IMR-90 (cell line): ENCODE measurements at regions not wholly inside any gene's neighbourhood (a gene's known extent, or its start where the extent isn't known, plus 50 kb on each side); places are given as distances from the start of the nearest gene placed in this dataset.

Source experiments
- ATAC-seq: fragments of 200-7000 bp; cut with Tn5 transposase; 2 replicates; pipeline ENCODE4 v1.9.1; 2020; ENCODE audit warnings: low read depth, mild to moderate bottlenecking, moderate library complexity
- BruUV-seq: library from RNA; stranded (reverse); fragments of 400-500 nt; replicated peaks from 2 replicates; lab custom pipeline; 2021; lab: Mats Ljungman, UMichigan
- CTCF ChIA-PET: fragments of 300-600 bp; formaldehyde crosslinking; extraction: SDS; loops from one replicate; lab custom pipeline; 2021; ENCODE audit warnings: antibody characterized with exemption; lab: Yijun Ruan, JAX
- POLR2A ChIA-PET: fragments of 300-600 bp; sonication (Branson Sonifier 250); formaldehyde crosslinking; loops from one replicate; lab custom pipeline; 2022; ENCODE audit warnings: antibody characterized with exemption; ENCODE audit not compliant: unreplicated experiment; lab: Charles Lee
- DNase-seq: peaks from one replicate; pipeline ENCODE4 v3.0.0; 2013
- H2AFZ ChIP-seq: replicated peaks from 2 replicates; pipeline ENCODE3; 2013; ENCODE audit warnings: low read length, mild to moderate bottlenecking; ENCODE audit not compliant: poor library complexity
- H2AK5ac ChIP-seq: 2 replicates; pipeline ENCODE4 v1.6.1; 2013; ENCODE audit warnings: low read depth, low read length, inconsistent platforms
- H2AK9ac ChIP-seq: replicated peaks from 2 replicates; pipeline ENCODE3; 2013; ENCODE audit warnings: mild to moderate bottlenecking, low read depth, low read length, moderate library complexity; ENCODE audit not compliant: poor library complexity
- H2BK120ac ChIP-seq: 2 replicates; pipeline ENCODE4 v1.6.1; 2013; ENCODE audit warnings: low read depth, low read length, inconsistent platforms
- H2BK15ac ChIP-seq: 3 replicates; pipeline ENCODE4 v1.6.1; 2013; ENCODE audit warnings: low read depth, low read length, inconsistent platforms
- H2BK20ac ChIP-seq: 2 replicates; pipeline ENCODE4 v1.6.1; 2013; ENCODE audit warnings: low read depth, mild to moderate bottlenecking, inconsistent platforms, low read length, moderate library complexity
- H2BK5ac ChIP-seq: 2 replicates; pipeline ENCODE4 v1.6.1; 2013; ENCODE audit warnings: mild to moderate bottlenecking, low read depth, low read length, inconsistent platforms; ENCODE audit not compliant: poor library complexity, severe bottlenecking
- H3K14ac ChIP-seq: replicated peaks from 2 replicates; pipeline ENCODE4 v1.6.1; 2013; ENCODE audit warnings: low read depth, low read length, inconsistent platforms
- H3K18ac ChIP-seq: 2 replicates; pipeline ENCODE4 v1.6.1; 2013; ENCODE audit warnings: low read depth, low read length, control low read depth
- H3K23ac ChIP-seq: 2 replicates; pipeline ENCODE4 v1.6.1; 2013; ENCODE audit warnings: low read depth, low read length, inconsistent platforms
- H3K27ac ChIP-seq: 2 replicates; pipeline ENCODE4 v1.5.1; 2013; ENCODE audit warnings: mild to moderate bottlenecking, control low read depth, low read length; ENCODE audit not compliant: insufficient read depth
- H3K27me3 ChIP-seq: 2 replicates; pipeline ENCODE4 v1.6.1; 2013; ENCODE audit warnings: low read length; ENCODE audit not compliant: control insufficient read depth, insufficient read depth
- H3K36me3 ChIP-seq: 2 replicates; pipeline ENCODE4 v1.6.1; 2013; ENCODE audit warnings: low read length, mixed read lengths; ENCODE audit not compliant: control insufficient read depth, insufficient read depth
- H3K4ac ChIP-seq: 2 replicates; pipeline ENCODE4 v1.6.1; 2013; ENCODE audit warnings: low read depth, low read length, inconsistent platforms
- H3K4me1 ChIP-seq: 2 replicates; pipeline ENCODE4 v1.6.1; 2013; ENCODE audit warnings: low read length, mixed read lengths; ENCODE audit not compliant: control insufficient read depth, insufficient read depth
- H3K4me2 ChIP-seq: 2 replicates; pipeline ENCODE4 v1.6.1; 2013; ENCODE audit warnings: low read depth, mild to moderate bottlenecking, control low read depth, low read length, moderate library complexity
- H3K4me3 ChIP-seq: 2 replicates; pipeline ENCODE4 v1.5.1; 2013; ENCODE audit warnings: low read depth, mild to moderate bottlenecking, control low read depth, low read length, moderate library complexity; ENCODE audit not compliant: insufficient read depth
- H3K56ac ChIP-seq: 2 replicates; pipeline ENCODE4 v1.6.1; 2013; ENCODE audit warnings: low read length, inconsistent platforms; ENCODE audit not compliant: insufficient read depth; ENCODE audit errors: extremely low read depth
- H3K79me1 ChIP-seq, 2 experiments: 2 replicates each; pipeline ENCODE4 v1.6.1; 2013; ENCODE audit warnings: low read length in 2 of 2, inconsistent platforms in 1 of 2, low read depth in 1 of 2
- H3K9ac ChIP-seq: 2 replicates; pipeline ENCODE4 v1.6.1; 2013; ENCODE audit warnings: low read depth, low read length, control low read depth
- H3K9me1 ChIP-seq: 2 replicates; pipeline ENCODE4 v1.6.1; 2013; ENCODE audit warnings: low read length, inconsistent platforms; ENCODE audit not compliant: insufficient read depth
- H3K9me3 ChIP-seq: 2 replicates; pipeline ENCODE4 v1.6.1; 2013; ENCODE audit warnings: low read length; ENCODE audit not compliant: control insufficient read depth, insufficient read depth
- H4K20me1 ChIP-seq: 2 replicates; pipeline ENCODE4 v1.6.1; 2013; ENCODE audit warnings: low read length, inconsistent platforms; ENCODE audit not compliant: insufficient read depth
- H4K5ac ChIP-seq: 2 replicates; pipeline ENCODE4 v1.6.1; 2013; ENCODE audit warnings: mild to moderate bottlenecking, low read depth, low read length, control low read depth
- H4K8ac ChIP-seq, 2 experiments: 2 replicates each; pipeline ENCODE4 v1.6.1; 2013; ENCODE audit warnings: low read depth in 2 of 2, low read length in 2 of 2, control low read depth in 1 of 2, inconsistent platforms in 1 of 2
- H4K91ac ChIP-seq: 2 replicates; pipeline ENCODE4 v1.6.1; 2013; ENCODE audit warnings: low read depth, low read length, inconsistent platforms; ENCODE audit not compliant: insufficient read depth
- NFE2L2 ChIP-seq: fragments of 150-350 bp; IDR thresholded peaks from 2 replicates; pipeline ENCODE4 v1.6.1; 2016; ENCODE audit warnings: low read depth, mild to moderate bottlenecking, low read length
- POLR2A ChIP-seq: IDR thresholded peaks from 2 replicates; pipeline ENCODE4 v1.6.1; 2012; ENCODE audit warnings: mild to moderate bottlenecking, low read depth, low read length
- WGBS, 2 experiments: methylation state at CpG; one replicate each; pipeline versions ENCODE4 v1.1.5 to v1.1.7; 2013; ENCODE audit warnings: missing lambda C conversion rate in 2 of 2; ENCODE audit not compliant: insufficient read length in 1 of 2; ENCODE audit errors: extremely low coverage in 2 of 2; 5-methylcytosine and 5-hydroxymethylcytosine counted together
- dilution Hi-C: fragments of 300-500 bp; cut with HindIII; formaldehyde crosslinking; loops from one replicate; pipeline ENCODE4 v1.14.3; 2018; ENCODE audit warnings: low sequenced_read_pairs; ENCODE audit not compliant: unreplicated experiment
- in situ Hi-C: fragments of 300-500 bp; cut with MboI; formaldehyde crosslinking; loops from 3 replicates; pipeline ENCODE4 v1.14.3; 2019; ENCODE audit warnings: low sequenced_read_pairs, inconsistent platforms, mixed read lengths
- intact Hi-C: fragments of 100-400 bp; cut with micrococcal nuclease; formaldehyde crosslinking; loops from 2 replicates; pipeline ENCODE4 v1.10.0; 2022
- TF ChIP-seq, protein P1 (sequence below): conservative IDR thresholded peaks from 2 replicates; pipeline ENCODE4 v1.5.1; 2012; ENCODE audit warnings: mild to moderate bottlenecking, low read depth, low read length, improper control_type of control experiment
- TF ChIP-seq, protein P2 (sequence below): fragments of 150-350 bp; IDR thresholded peaks from 2 replicates; pipeline ENCODE4 v1.6.1; 2016; ENCODE audit warnings: low read depth, mild to moderate bottlenecking, low read length, moderate library complexity, borderline replicate concordance

DNA sequence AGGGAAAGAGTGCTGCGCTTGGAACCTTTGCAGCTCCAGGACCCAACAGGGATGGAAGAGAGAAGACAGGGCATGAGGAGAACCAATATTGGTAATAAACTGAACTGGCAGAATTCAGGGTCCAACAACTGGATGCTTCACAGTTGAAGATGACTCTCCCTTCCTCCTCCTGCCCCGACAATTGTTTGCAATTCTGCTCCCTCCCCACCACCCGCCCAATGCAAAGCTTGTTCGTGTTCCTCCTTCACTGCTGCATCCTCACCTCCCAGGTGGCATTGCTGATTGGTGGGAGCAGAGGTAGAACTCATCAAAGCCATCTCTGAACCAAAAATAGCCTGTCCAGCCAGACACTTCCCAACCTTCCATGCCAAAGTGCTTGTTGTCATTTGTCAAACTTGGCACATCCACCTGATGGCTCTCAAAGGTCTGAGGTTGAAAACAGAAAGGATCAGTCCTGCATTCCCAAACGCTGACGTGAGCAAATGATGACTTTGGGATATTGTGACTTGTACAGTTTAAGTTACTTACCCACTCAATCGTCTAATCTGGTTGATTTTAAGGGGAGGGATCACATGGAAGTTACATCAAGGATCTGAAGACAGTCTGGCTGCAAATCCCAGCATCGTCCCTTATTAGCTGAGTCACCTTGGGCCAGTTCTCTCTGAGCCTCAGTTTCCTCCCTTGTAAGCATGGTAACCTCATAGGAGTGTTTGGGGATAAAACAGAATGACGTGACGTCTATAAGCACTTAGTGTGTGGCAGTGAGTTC lies 242.6 kb upstream of the CRY1 start:
- dilution Hi-C loops = no loop called here
- H2AK5ac ChIP-seq = no peak overlapping the region

More for the DNA sequence above, 242.6 kb upstream of the CRY1 start:
- Histone ChIP-seq H3K4me1 (no peaks in the 10 kb centered on the region), H2BK15ac (no peak overlapping the region), H3K14ac (no peak overlapping the region), H2AFZ (no peak overlapping the region), H4K20me1 (no peaks in the 10 kb centered on the region), H3K27me3 (no peaks in the 10 kb centered on the region; the same call in 1 of the 2 replicates), H3K4me3 (no peak overlapping the region), H3K18ac (no peak overlapping the region), H3K79me1 (no peaks in the 10 kb centered on the region; a peak in 1 of 4 replicates), H4K8ac (no peak overlapping the region), H3K23ac (no peak overlapping the region), H3K4ac (no peak overlapping the region), H4K5ac (no peak overlapping the region), H3K27ac (no peak overlapping the region), H4K91ac (no peak overlapping the region), H2BK5ac (no peak overlapping the region), H3K56ac (no peak overlapping the region), H2BK120ac (no peak overlapping the region), H2BK20ac (no peak overlapping the region), H3K4me2 (no peak overlapping the region), H3K9me1 (no peaks in the 10 kb centered on the region), H3K36me3 (no peaks in the 10 kb centered on the region), H2AK9ac (no peak overlapping the region), H3K9ac (no peak overlapping the region), H3K9me3 (no peaks in the 10 kb centered on the region)
- TF ChIP-seq NFE2L2 (no peak), POLR2A (no peak)
- TF ChIP-seq, protein P1, sequence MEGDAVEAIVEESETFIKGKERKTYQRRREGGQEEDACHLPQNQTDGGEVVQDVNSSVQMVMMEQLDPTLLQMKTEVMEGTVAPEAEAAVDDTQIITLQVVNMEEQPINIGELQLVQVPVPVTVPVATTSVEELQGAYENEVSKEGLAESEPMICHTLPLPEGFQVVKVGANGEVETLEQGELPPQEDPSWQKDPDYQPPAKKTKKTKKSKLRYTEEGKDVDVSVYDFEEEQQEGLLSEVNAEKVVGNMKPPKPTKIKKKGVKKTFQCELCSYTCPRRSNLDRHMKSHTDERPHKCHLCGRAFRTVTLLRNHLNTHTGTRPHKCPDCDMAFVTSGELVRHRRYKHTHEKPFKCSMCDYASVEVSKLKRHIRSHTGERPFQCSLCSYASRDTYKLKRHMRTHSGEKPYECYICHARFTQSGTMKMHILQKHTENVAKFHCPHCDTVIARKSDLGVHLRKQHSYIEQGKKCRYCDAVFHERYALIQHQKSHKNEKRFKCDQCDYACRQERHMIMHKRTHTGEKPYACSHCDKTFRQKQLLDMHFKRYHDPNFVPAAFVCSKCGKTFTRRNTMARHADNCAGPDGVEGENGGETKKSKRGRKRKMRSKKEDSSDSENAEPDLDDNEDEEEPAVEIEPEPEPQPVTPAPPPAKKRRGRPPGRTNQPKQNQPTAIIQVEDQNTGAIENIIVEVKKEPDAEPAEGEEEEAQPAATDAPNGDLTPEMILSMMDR = no peak
- TF ChIP-seq, protein P2, sequence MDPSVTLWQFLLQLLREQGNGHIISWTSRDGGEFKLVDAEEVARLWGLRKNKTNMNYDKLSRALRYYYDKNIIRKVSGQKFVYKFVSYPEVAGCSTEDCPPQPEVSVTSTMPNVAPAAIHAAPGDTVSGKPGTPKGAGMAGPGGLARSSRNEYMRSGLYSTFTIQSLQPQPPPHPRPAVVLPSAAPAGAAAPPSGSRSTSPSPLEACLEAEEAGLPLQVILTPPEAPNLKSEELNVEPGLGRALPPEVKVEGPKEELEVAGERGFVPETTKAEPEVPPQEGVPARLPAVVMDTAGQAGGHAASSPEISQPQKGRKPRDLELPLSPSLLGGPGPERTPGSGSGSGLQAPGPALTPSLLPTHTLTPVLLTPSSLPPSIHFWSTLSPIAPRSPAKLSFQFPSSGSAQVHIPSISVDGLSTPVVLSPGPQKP = no peak
- ChIA-PET POLR2A (no interaction called here), CTCF (interaction anchor here (0.7 kb wide), 1 partner anchor 13 kb away, joined by 3 read pairs; no protein-coding TSS in a partner anchor)
- ATAC-seq (no peak), DNase-seq (no peak)
- intact Hi-C loops = no loop called here
- in situ Hi-C loops = no loop called here
- BruUV-seq = no TSS peak
- WGBS, 2 experiments = no CpG with 5 or more reads among the region's 10 CpGs
